ENCODE measurements at regions not wholly inside any gene's neighbourhood (a gene's known extent, or its start where the extent isn't known, plus 50 kb on each side); places are given as distances from the start of the nearest gene placed in this dataset.

DNA sequence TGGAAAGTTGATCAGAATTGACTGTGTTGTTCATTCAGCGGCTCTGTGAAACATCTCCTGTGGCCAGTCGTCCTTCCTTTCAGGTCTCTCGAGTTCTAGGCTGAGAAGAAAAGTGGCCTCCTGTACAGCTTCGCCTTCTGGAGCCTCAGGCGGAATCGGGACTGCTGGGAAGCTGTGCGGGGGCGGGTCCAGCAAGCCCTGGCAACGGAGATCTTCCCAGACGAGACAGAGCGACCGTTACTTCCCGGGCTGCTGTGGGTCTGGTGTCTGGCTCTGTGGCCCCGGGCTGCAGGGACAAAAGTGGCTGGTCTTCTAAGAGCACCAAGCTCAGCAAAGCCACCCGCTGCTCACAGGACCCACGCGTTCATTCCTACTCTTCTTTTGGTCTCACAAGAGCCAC, 88.6 kb upstream of the CACNA2D3 start:
- H3K27me3 ChIP-seq = no peaks in the 10 kb centered on the region
- DNase-seq (ENCODE audit: low spot score) = no peak
- H3K4me3 ChIP-seq = no peak overlapping the region
- no peak overlapping the region for H3K27ac ChIP-seq
- no peak overlapping the region for H3K4me2 ChIP-seq
- no peaks in the 10 kb centered on the region for H3K79me2 ChIP-seq (ENCODE audit: low read depth)
- Mint-ChIP-seq H3K27me3 (ENCODE audit: insufficient read depth, low read depth) (peaks cover 10% of the 10 kb centered on the region), H3K36me3 (no peaks in the 10 kb centered on the region), H3K4me1 (peaks cover 2% of the 10 kb centered on the region), H3K4me3 (no peak overlapping the region), H3K27ac (no peak overlapping the region), H3K9me3 (peaks cover 3% of the 10 kb centered on the region)
- no peak overlapping the region for H2AFZ ChIP-seq (replicated peaks)
- no peaks in the 10 kb centered on the region for H4K20me1 ChIP-seq (ENCODE audit: low read depth)
- no peak overlapping the region for H3K9ac ChIP-seq
- no peaks in the 10 kb centered on the region for H3F3A ChIP-seq (ENCODE audit: low read depth)
- H3K4me1 ChIP-seq = no peaks in the 10 kb centered on the region
- TF ChIP-seq EZH2 (IDR thresholded peaks at IDR 0.05) (no peak), EZH2phosphoT487 (IDR thresholded peaks at IDR 0.05) (no peak)
- TF ChIP-seq, protein P1, sequence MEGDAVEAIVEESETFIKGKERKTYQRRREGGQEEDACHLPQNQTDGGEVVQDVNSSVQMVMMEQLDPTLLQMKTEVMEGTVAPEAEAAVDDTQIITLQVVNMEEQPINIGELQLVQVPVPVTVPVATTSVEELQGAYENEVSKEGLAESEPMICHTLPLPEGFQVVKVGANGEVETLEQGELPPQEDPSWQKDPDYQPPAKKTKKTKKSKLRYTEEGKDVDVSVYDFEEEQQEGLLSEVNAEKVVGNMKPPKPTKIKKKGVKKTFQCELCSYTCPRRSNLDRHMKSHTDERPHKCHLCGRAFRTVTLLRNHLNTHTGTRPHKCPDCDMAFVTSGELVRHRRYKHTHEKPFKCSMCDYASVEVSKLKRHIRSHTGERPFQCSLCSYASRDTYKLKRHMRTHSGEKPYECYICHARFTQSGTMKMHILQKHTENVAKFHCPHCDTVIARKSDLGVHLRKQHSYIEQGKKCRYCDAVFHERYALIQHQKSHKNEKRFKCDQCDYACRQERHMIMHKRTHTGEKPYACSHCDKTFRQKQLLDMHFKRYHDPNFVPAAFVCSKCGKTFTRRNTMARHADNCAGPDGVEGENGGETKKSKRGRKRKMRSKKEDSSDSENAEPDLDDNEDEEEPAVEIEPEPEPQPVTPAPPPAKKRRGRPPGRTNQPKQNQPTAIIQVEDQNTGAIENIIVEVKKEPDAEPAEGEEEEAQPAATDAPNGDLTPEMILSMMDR (IDR thresholded peaks at IDR 0.05) = no peak
- no peaks in the 10 kb centered on the region for H3K9me3 ChIP-seq (ENCODE audit: low read depth)
- no peaks in the 10 kb centered on the region for H3K36me3 ChIP-seq

DNA sequence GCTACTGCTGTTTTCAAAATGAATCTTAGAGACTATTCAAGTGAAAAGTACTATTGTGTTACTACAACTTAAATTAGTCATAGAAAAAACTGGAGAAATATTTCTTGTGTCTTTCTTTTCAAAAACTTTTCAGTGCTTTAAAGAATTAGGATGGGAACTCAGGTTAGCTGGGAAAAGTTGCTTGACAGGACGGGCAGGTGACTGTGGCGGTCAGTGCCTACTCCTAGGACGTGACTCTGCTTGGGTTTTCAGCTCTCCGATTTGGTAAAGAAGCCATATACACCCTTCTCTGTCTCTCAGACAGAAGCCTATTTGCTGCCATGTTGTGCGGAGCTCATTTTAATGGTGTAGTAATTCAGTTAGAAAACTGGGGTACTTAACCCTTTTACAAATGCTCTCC, 89.8 kb upstream of the CACNA2D3 start:
- Histone ChIP-seq H2AFZ (replicated peaks) (no peak overlapping the region), H3K79me2 (ENCODE audit: low read depth) (no peaks in the 10 kb centered on the region), H3K9me3 (ENCODE audit: low read depth) (no peaks in the 10 kb centered on the region), H3K27me3 (no peaks in the 10 kb centered on the region), H3K4me3 (no peak overlapping the region), H3K4me1 (no peaks in the 10 kb centered on the region), H3K9ac (no peak overlapping the region), H4K20me1 (ENCODE audit: low read depth) (no peaks in the 10 kb centered on the region), H3K4me2 (no peak overlapping the region), H3F3A (ENCODE audit: low read depth) (no peaks in the 10 kb centered on the region), H3K27ac (no peak overlapping the region), H3K36me3 (no peaks in the 10 kb centered on the region)
- Mint-ChIP-seq H3K4me3 (no peak overlapping the region), H3K36me3 (no peaks in the 10 kb centered on the region), H3K9me3 (peaks cover 3% of the 10 kb centered on the region), H3K4me1 (peaks cover 2% of the 10 kb centered on the region), H3K27me3 (ENCODE audit: insufficient read depth, low read depth) (peaks cover 10% of the 10 kb centered on the region), H3K27ac (no peak overlapping the region)
- no peak for TF ChIP-seq EZH2phosphoT487 (IDR thresholded peaks at IDR 0.05)
- TF ChIP-seq EZH2 (IDR thresholded peaks at IDR 0.05) = no peak
- TF ChIP-seq, protein P1 (IDR thresholded peaks at IDR 0.05) = no peak
- DNase-seq (ENCODE audit: low spot score) = no peak

DNA sequence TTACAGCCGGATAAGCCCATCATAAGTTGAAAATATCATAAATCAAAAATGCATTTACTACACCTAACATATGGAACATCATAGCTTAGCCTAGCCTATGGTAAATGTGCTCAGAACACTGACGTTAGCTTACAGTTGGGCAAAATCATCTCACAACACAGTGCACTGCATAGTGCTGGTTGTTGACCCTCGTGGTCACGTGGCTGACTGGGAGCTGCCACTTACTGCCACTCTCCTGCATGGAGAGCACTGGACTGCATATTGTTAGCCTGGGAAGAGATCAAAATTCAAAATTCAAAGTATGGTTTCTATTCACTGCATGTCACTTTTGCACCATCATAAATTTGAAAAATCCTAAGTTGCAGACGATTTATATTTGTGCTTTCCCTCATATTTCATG, 94.0 kb upstream of the CACNA2D3 start:
- H3K4me3 ChIP-seq = no peak overlapping the region
- H3K27ac ChIP-seq = no peak overlapping the region
- no peak overlapping the region for H3K4me2 ChIP-seq
- no peak overlapping the region for H2AFZ ChIP-seq (replicated peaks)
- no peaks in the 10 kb centered on the region for H3K9me3 ChIP-seq (ENCODE audit: low read depth)
- H3K79me2 ChIP-seq (ENCODE audit: low read depth) = no peaks in the 10 kb centered on the region
- no peaks in the 10 kb centered on the region for H3F3A ChIP-seq (ENCODE audit: low read depth)
- DNase-seq (ENCODE audit: low spot score) = no peak
- Mint-ChIP-seq H3K27ac (no peak overlapping the region), H3K9me3 (peaks cover 3% of the 10 kb centered on the region), H3K4me3 (no peak overlapping the region), H3K36me3 (no peaks in the 10 kb centered on the region), H3K27me3 (ENCODE audit: insufficient read depth, low read depth) (peaks cover 4% of the 10 kb centered on the region), H3K4me1 (no peaks in the 10 kb centered on the region)
- TF ChIP-seq EZH2phosphoT487 (IDR thresholded peaks at IDR 0.05) = no peak
- TF ChIP-seq, protein P1 (IDR thresholded peaks at IDR 0.05) = no peak
- TF ChIP-seq EZH2 (IDR thresholded peaks at IDR 0.05) = no peak
- no peaks in the 10 kb centered on the region for H3K27me3 ChIP-seq
- H3K36me3 ChIP-seq = no peaks in the 10 kb centered on the region
- no peak overlapping the region for H3K9ac ChIP-seq
- no peaks in the 10 kb centered on the region for H3K4me1 ChIP-seq
- no peaks in the 10 kb centered on the region for H4K20me1 ChIP-seq (ENCODE audit: low read depth)
